K562 (cell line): ENCODE measurements at regions not wholly inside any gene's neighbourhood (a gene's known extent, or its start where the extent isn't known, plus 50 kb on each side); places are given as distances from the start of the nearest gene placed in this dataset.

Experiments used
- CTCF ChIP-seq, 3 experiments: IDR thresholded peaks in 2 of 3; conservative IDR thresholded peaks in 1 of 3; 2 replicates each; pipeline ENCODE4 v1.5.1; 2011 to 2012; ENCODE audit warnings: low read length in 3 of 3, mild to moderate bottlenecking in 3 of 3, control low read depth in 2 of 3, improper control_type of control experiment in 1 of 3, inconsistent platforms in 1 of 3, low read depth in 1 of 3, mixed read lengths in 1 of 3, moderate library complexity in 1 of 3; ENCODE audit not compliant: insufficient read depth in 2 of 3
- PHF20 ChIP-seq: fragments of 450-650 bp; IDR thresholded peaks from 2 replicates; pipeline ENCODE4 v1.6.1; 2018; ENCODE audit not compliant: partially characterized antibody
- THAP12 ChIP-seq: fragments of 250-450 bp; sonication (Bioruptor Pico); IDR thresholded peaks from 2 replicates; pipeline ENCODE4 v1.9.0; 2021; ENCODE audit warnings: mild to moderate bottlenecking, inconsistent platforms
- ZNF24 ChIP-seq: fragments of 450-650 bp; IDR thresholded peaks from 2 replicates; pipeline ENCODE4 v1.6.1; 2016
- ZNF41 ChIP-seq: fragments of 250-450 bp; sonication (Bioruptor Pico); conservative IDR thresholded peaks from 2 replicates; pipeline ENCODE4 v1.4.0; 2020; ENCODE audit warnings: mild to moderate bottlenecking
- ZNF561 ChIP-seq: fragments of 450-650 bp; formaldehyde crosslinking; conservative IDR thresholded peaks from 2 replicates; pipeline ENCODE4 v1.4.0; 2020; ENCODE audit warnings: mild to moderate bottlenecking, moderate library complexity

GRCh38 chr7:106788637-106789036, 76.4 kb upstream of the PIK3CG start:
- TF ChIP-seq THAP12 (CRISPR knock-in tag) (no peak), CTCF (IDR thresholded peaks at IDR 0.05 in 2 of 3, conservative IDR thresholded peaks at IDR 0.05 in 1 of 3; ENCODE audit: insufficient read depth in 2 of 3, low read depth in 1 of 3, low read length in 3 of 3) (no peak), ZNF561 (no peak), PHF20 (no peak), ZNF24 (no peak), ZNF41 (CRISPR knock-in tag) (no peak)
